SK-N-SH treated with all-trans-retinoic acid at 6 μM for 48 hours (cell line): ENCODE measurements at regions not wholly inside any gene's neighbourhood (a gene's known extent, or its start where the extent isn't known, plus 50 kb on each side); places are given as distances from the start of the nearest gene placed in this dataset.

ENCODE experiments used
- ATAC-seq: fragments of 200-7000 bp; cut with Tn5 transposase; 3 replicates; pipeline ENCODE4 v1.9.1; 2020; ENCODE audit warnings: mild to moderate bottlenecking, moderate library complexity
- ARNTL ChIP-seq: fragments of 450-650 bp; formaldehyde crosslinking; IDR thresholded peaks from 2 replicates; pipeline ENCODE4 v1.5.0; 2020; ENCODE audit warnings: low read depth, mild to moderate bottlenecking, moderate library complexity, borderline replicate concordance
- BACH2 ChIP-seq: fragments of 250-450 bp; sonication (Bioruptor Pico); IDR thresholded peaks from 2 replicates; pipeline ENCODE4 v1.9.0; 2021; ENCODE audit warnings: mild to moderate bottlenecking, borderline replicate concordance
- CREB5 ChIP-seq: fragments of 250-450 bp; sonication (Bioruptor Pico); IDR thresholded peaks from 2 replicates; pipeline ENCODE4 v1.5.1; 2020; ENCODE audit warnings: low read depth, mild to moderate bottlenecking, moderate library complexity
- CSDC2 ChIP-seq: fragments of 250-450 bp; sonication (Bioruptor Pico); IDR thresholded peaks from 2 replicates; pipeline ENCODE4 v1.5.0; 2020; ENCODE audit warnings: mild to moderate bottlenecking, moderate library complexity
- CSRNP3 ChIP-seq: fragments of 250-450 bp; sonication (Bioruptor Pico); IDR thresholded peaks from 2 replicates; pipeline ENCODE4 v1.5.1; 2021; ENCODE audit warnings: mild to moderate bottlenecking, moderate library complexity
- ESRRG ChIP-seq: fragments of 250-450 bp; sonication (Bioruptor Pico); IDR thresholded peaks from 2 replicates; pipeline ENCODE4 v1.6.1; 2021; ENCODE audit warnings: mild to moderate bottlenecking
- GLIS3 ChIP-seq: fragments of 250-450 bp; sonication (Bioruptor Pico); IDR thresholded peaks from 2 replicates; pipeline ENCODE4 v1.5.0; 2020; ENCODE audit warnings: mild to moderate bottlenecking, moderate library complexity
- ISL1 ChIP-seq: fragments of 250-450 bp; sonication (Bioruptor Pico); IDR thresholded peaks from 2 replicates; pipeline ENCODE4 v2.1.2; 2022; ENCODE audit warnings: mild to moderate bottlenecking, moderate library complexity
- OSR1 ChIP-seq: fragments of 250-450 bp; sonication (Bioruptor Pico); IDR thresholded peaks from 2 replicates; pipeline ENCODE4 v1.8.0; 2022; ENCODE audit warnings: moderate library complexity, mild to moderate bottlenecking, inconsistent platforms
- POU6F1 ChIP-seq: fragments of 250-450 bp; sonication (Bioruptor Pico); IDR thresholded peaks from 2 replicates; pipeline ENCODE4 v1.8.0; 2021; ENCODE audit warnings: low read depth, mild to moderate bottlenecking, moderate library complexity, borderline replicate concordance
- PPARA ChIP-seq: fragments of 250-450 bp; sonication (Bioruptor Pico); IDR thresholded peaks from 2 replicates; pipeline ENCODE4 v1.5.0; 2020; ENCODE audit warnings: mild to moderate bottlenecking, borderline replicate concordance
- RARB ChIP-seq: fragments of 250-450 bp; sonication (Bioruptor Pico); IDR thresholded peaks from 2 replicates; pipeline ENCODE4 v1.8.0; 2021; ENCODE audit warnings: mild to moderate bottlenecking, moderate library complexity
- SNAI2 ChIP-seq: fragments of 250-450 bp; sonication (Bioruptor Pico); IDR thresholded peaks from 2 replicates; pipeline ENCODE4 v1.5.0; 2020; ENCODE audit warnings: mild to moderate bottlenecking, moderate library complexity
- TCF4 ChIP-seq: fragments of 250-450 bp; sonication (Bioruptor Pico); IDR thresholded peaks from 2 replicates; pipeline ENCODE4 v1.8.0; 2021; ENCODE audit warnings: mild to moderate bottlenecking, moderate library complexity, borderline replicate concordance
- TOX ChIP-seq: fragments of 250-450 bp; sonication (Bioruptor Pico); IDR thresholded peaks from 2 replicates; pipeline ENCODE4 v1.8.0; 2021; ENCODE audit warnings: mild to moderate bottlenecking, moderate library complexity, borderline replicate concordance
- ZC3H10 ChIP-seq: fragments of 250-450 bp; sonication (Bioruptor Pico); IDR thresholded peaks from 2 replicates; pipeline ENCODE4 v1.5.1; 2021; ENCODE audit warnings: mild to moderate bottlenecking, moderate library complexity
- ZFP30 ChIP-seq: fragments of 450-650 bp; formaldehyde crosslinking; IDR thresholded peaks from 2 replicates; pipeline ENCODE4 v1.5.0; 2022; ENCODE audit warnings: mild to moderate bottlenecking, moderate library complexity
- ZNF565 ChIP-seq: fragments of 450-650 bp; formaldehyde crosslinking; conservative IDR thresholded peaks from 2 replicates; pipeline ENCODE4 v1.5.0; 2020; ENCODE audit warnings: low read depth, mild to moderate bottlenecking, moderate library complexity
- TF ChIP-seq, protein P1 (sequence below): fragments of 250-450 bp; sonication (Bioruptor Pico); IDR thresholded peaks from 2 replicates; pipeline ENCODE4 v1.5.0; 2020; ENCODE audit warnings: mild to moderate bottlenecking, moderate library complexity
- TF ChIP-seq, protein P2 (sequence below): fragments of 250-450 bp; sonication (Bioruptor Pico); IDR thresholded peaks from 2 replicates; pipeline ENCODE4 v1.8.0; 2020; ENCODE audit warnings: mild to moderate bottlenecking, moderate library complexity, borderline replicate concordance

GRCh38 chr5:66477596-66477995 lies 118.6 kb upstream of the MAST4 start (continued):
- TF ChIP-seq, protein P1, sequence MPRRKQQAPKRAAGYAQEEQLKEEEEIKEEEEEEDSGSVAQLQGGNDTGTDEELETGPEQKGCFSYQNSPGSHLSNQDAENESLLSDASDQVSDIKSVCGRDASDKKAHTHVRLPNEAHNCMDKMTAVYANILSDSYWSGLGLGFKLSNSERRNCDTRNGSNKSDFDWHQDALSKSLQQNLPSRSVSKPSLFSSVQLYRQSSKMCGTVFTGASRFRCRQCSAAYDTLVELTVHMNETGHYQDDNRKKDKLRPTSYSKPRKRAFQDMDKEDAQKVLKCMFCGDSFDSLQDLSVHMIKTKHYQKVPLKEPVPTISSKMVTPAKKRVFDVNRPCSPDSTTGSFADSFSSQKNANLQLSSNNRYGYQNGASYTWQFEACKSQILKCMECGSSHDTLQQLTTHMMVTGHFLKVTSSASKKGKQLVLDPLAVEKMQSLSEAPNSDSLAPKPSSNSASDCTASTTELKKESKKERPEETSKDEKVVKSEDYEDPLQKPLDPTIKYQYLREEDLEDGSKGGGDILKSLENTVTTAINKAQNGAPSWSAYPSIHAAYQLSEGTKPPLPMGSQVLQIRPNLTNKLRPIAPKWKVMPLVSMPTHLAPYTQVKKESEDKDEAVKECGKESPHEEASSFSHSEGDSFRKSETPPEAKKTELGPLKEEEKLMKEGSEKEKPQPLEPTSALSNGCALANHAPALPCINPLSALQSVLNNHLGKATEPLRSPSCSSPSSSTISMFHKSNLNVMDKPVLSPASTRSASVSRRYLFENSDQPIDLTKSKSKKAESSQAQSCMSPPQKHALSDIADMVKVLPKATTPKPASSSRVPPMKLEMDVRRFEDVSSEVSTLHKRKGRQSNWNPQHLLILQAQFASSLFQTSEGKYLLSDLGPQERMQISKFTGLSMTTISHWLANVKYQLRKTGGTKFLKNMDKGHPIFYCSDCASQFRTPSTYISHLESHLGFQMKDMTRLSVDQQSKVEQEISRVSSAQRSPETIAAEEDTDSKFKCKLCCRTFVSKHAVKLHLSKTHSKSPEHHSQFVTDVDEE: no peak
- TF ChIP-seq RARB (CRISPR knock-in tag): no peak
- no peak for TF ChIP-seq CSDC2 (CRISPR knock-in tag)
- TF ChIP-seq ESRRG (CRISPR knock-in tag): no peak
- no peak for TF ChIP-seq TOX (CRISPR knock-in tag)
- TF ChIP-seq TCF4 (CRISPR knock-in tag): no peak
- TF ChIP-seq, all 23 proteins: peak for 0

GRCh38 chr5:66494437-66494836 lies 101.8 kb upstream of the MAST4 start:
- TF ChIP-seq ZC3H10 (no peak), GLIS3 (no peak), SNAI2 (CRISPR knock-in tag) (no peak), CSRNP3 (CRISPR knock-in tag) (no peak), ZNF565 (CRISPR knock-in tag) (no peak), CREB5 (no peak), TCF4 (CRISPR knock-in tag) (no peak), ARNTL (CRISPR knock-in tag) (no peak), TOX (CRISPR knock-in tag) (no peak), BACH2 (CRISPR knock-in tag) (no peak), ZFP30 (CRISPR knock-in tag) (no peak), ISL1 (CRISPR knock-in tag) (no peak), RARB (CRISPR knock-in tag) (no peak), PPARA (CRISPR knock-in tag) (no peak), OSR1 (CRISPR knock-in tag) (no peak), CSDC2 (CRISPR knock-in tag) (no peak), POU6F1 (CRISPR knock-in tag) (no peak)
- TF ChIP-seq, protein P1: no peak
- TF ChIP-seq, protein P2, sequence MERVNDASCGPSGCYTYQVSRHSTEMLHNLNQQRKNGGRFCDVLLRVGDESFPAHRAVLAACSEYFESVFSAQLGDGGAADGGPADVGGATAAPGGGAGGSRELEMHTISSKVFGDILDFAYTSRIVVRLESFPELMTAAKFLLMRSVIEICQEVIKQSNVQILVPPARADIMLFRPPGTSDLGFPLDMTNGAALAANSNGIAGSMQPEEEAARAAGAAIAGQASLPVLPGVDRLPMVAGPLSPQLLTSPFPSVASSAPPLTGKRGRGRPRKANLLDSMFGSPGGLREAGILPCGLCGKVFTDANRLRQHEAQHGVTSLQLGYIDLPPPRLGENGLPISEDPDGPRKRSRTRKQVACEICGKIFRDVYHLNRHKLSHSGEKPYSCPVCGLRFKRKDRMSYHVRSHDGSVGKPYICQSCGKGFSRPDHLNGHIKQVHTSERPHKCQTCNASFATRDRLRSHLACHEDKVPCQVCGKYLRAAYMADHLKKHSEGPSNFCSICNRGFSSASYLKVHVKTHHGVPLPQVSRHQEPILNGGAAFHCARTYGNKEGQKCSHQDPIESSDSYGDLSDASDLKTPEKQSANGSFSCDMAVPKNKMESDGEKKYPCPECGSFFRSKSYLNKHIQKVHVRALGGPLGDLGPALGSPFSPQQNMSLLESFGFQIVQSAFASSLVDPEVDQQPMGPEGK: no peak
- no peak for ATAC-seq
